WTC11 (cell line): ENCODE measurements at regions not wholly inside any gene's neighbourhood (a gene's known extent, or its start where the extent isn't known, plus 50 kb on each side); places are given as distances from the start of the nearest gene placed in this dataset.

Source experiments
- ATF6 ChIP-seq: sonication (generic); formaldehyde crosslinking; IDR thresholded peaks from 2 replicates; pipeline ENCODE4 v1.8.1; 2023; ENCODE audit warnings: mild to moderate bottlenecking, missing genetic modification reagents
- CBFB ChIP-seq: sonication (generic); formaldehyde crosslinking; IDR thresholded peaks from 2 replicates; pipeline ENCODE4 v1.8.1; 2022; ENCODE audit warnings: mild to moderate bottlenecking, low read depth, missing genetic modification reagents
- E2F1 ChIP-seq: sonication (generic); formaldehyde crosslinking; IDR thresholded peaks from 2 replicates; pipeline ENCODE4 v1.8.0; 2022; ENCODE audit warnings: mild to moderate bottlenecking, missing genetic modification reagents
- HMGXB4 ChIP-seq: sonication (generic); formaldehyde crosslinking; IDR thresholded peaks from 2 replicates; pipeline ENCODE4 v1.8.1; 2023; ENCODE audit warnings: mild to moderate bottlenecking, moderate library complexity, missing genetic modification reagents
- JUN ChIP-seq: sonication (generic); formaldehyde crosslinking; IDR thresholded peaks from 2 replicates; pipeline ENCODE4 v1.8.0; 2023; ENCODE audit warnings: mild to moderate bottlenecking, missing genetic modification reagents
- TEAD4 ChIP-seq: sonication (generic); formaldehyde crosslinking; IDR thresholded peaks from 2 replicates; pipeline ENCODE4 v1.8.0; 2022; ENCODE audit warnings: mild to moderate bottlenecking, missing genetic modification reagents
- ZBTB21 ChIP-seq: sonication (generic); formaldehyde crosslinking; IDR thresholded peaks from 2 replicates; pipeline ENCODE4 v1.8.1; 2023; ENCODE audit warnings: mild to moderate bottlenecking, missing genetic modification reagents, borderline replicate concordance
- ZNF121 ChIP-seq: sonication (generic); formaldehyde crosslinking; IDR thresholded peaks from 2 replicates; pipeline ENCODE4 v1.8.0; 2023; ENCODE audit warnings: missing genetic modification reagents
- ZNF423 ChIP-seq: fragments of 250-450 bp; sonication (Bioruptor Pico); IDR thresholded peaks from 2 replicates; pipeline ENCODE4 v2.1.2; 2022; ENCODE audit warnings: mild to moderate bottlenecking, moderate library complexity
- TF ChIP-seq, protein P1 (sequence below): fragments of 200-600 bp; IDR thresholded peaks from 2 replicates; pipeline ENCODE4 v1.8.0; 2022; ENCODE audit warnings: antibody characterized with exemption
- TF ChIP-seq, protein P2 (sequence below): sonication (generic); formaldehyde crosslinking; IDR thresholded peaks from 2 replicates; pipeline ENCODE4 v1.8.1; 2023; ENCODE audit warnings: mild to moderate bottlenecking, missing genetic modification reagents, moderate library complexity
- TF ChIP-seq, protein P3 (sequence below): sonication (generic); formaldehyde crosslinking; IDR thresholded peaks from 2 replicates; pipeline ENCODE4 v1.8.0; 2022; ENCODE audit warnings: mild to moderate bottlenecking, missing genetic modification reagents

- TF ChIP-seq, protein P1, sequence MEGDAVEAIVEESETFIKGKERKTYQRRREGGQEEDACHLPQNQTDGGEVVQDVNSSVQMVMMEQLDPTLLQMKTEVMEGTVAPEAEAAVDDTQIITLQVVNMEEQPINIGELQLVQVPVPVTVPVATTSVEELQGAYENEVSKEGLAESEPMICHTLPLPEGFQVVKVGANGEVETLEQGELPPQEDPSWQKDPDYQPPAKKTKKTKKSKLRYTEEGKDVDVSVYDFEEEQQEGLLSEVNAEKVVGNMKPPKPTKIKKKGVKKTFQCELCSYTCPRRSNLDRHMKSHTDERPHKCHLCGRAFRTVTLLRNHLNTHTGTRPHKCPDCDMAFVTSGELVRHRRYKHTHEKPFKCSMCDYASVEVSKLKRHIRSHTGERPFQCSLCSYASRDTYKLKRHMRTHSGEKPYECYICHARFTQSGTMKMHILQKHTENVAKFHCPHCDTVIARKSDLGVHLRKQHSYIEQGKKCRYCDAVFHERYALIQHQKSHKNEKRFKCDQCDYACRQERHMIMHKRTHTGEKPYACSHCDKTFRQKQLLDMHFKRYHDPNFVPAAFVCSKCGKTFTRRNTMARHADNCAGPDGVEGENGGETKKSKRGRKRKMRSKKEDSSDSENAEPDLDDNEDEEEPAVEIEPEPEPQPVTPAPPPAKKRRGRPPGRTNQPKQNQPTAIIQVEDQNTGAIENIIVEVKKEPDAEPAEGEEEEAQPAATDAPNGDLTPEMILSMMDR = no peak
- TF ChIP-seq, protein P2, sequence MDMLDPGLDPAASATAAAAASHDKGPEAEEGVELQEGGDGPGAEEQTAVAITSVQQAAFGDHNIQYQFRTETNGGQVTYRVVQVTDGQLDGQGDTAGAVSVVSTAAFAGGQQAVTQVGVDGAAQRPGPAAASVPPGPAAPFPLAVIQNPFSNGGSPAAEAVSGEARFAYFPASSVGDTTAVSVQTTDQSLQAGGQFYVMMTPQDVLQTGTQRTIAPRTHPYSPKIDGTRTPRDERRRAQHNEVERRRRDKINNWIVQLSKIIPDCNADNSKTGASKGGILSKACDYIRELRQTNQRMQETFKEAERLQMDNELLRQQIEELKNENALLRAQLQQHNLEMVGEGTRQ = no peak
- TF ChIP-seq ZBTB21 (no peak), JUN (CRISPR knock-in tag) (no peak), E2F1 (CRISPR knock-in tag) (no peak), ZNF423 (CRISPR knock-in tag) (no peak), TEAD4 (CRISPR knock-in tag) (no peak), ATF6 (no peak), HMGXB4 (CRISPR knock-in tag) (no peak), ZNF121 (CRISPR knock-in tag) (no peak), CBFB (CRISPR knock-in tag) (no peak)
- TF ChIP-seq, protein P3, sequence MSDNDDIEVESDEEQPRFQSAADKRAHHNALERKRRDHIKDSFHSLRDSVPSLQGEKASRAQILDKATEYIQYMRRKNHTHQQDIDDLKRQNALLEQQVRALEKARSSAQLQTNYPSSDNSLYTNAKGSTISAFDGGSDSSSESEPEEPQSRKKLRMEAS (CRISPR knock-in tag) = no peak
Observed at GRCh38 chr21:25490742-25491141, 116.5 kb downstream of the MRPL39 start.
